ENCODE measurements at regions not wholly inside any gene's neighbourhood (a gene's known extent, or its start where the extent isn't known, plus 50 kb on each side); places are given as distances from the start of the nearest gene placed in this dataset.
"Not testable (repeated sequence)": the region's sequence is repeated elsewhere in the genome, so short reads cannot be mapped to it uniquely, and the experiment has no call there.

GRCh38 chrX:25091152-25091551 is 75.4 kb upstream of the ARX start:
- not testable (repeated sequence) for TF ChIP-seq CTCF (conservative IDR thresholded peaks at IDR 0.05 in 1 of 2, IDR thresholded peaks at IDR 0.05 in 1 of 2; ENCODE audit: extremely low read depth in 1 of 2, insufficient read depth in 1 of 2, low read depth in 1 of 2, low read length in 2 of 2); EZH2 (IDR thresholded peaks at IDR 0.05; ENCODE audit: borderline replicate concordance, low read length)
